Activated T-cell treated with anti-CD3 and anti-CD28 coated beads, Interleukin-2, amount 50 U/mL, for 24 hours (primary cell): ENCODE measurements at regions not wholly inside any gene's neighbourhood (a gene's known extent, or its start where the extent isn't known, plus 50 kb on each side); places are given as distances from the start of the nearest gene placed in this dataset.

Experiments
- DNase-seq: peaks from one replicate; pipeline ENCODE4 v3.0.0-alpha.2; 2020
- H3K27ac Mint-ChIP-seq: 2 replicates; pipeline ENCODE4 v1.8.0; 2020; ENCODE audit warnings: mild to moderate bottlenecking, mixed read lengths
- H3K27me3 Mint-ChIP-seq: 2 replicates; pipeline ENCODE4 v1.8.0; 2020; ENCODE audit warnings: mixed read lengths
- H3K36me3 Mint-ChIP-seq: 2 replicates; pipeline ENCODE4 v1.8.0; 2020; ENCODE audit warnings: low read depth, mixed read lengths
- H3K4me1 Mint-ChIP-seq: 2 replicates; pipeline ENCODE4 v1.8.0; 2020; ENCODE audit warnings: low read depth, mixed read lengths
- H3K4me3 Mint-ChIP-seq: 2 replicates; pipeline ENCODE4 v1.8.0; 2020; ENCODE audit warnings: mild to moderate bottlenecking, moderate library complexity, mixed read lengths
- H3K9me3 Mint-ChIP-seq: 2 replicates; pipeline ENCODE4 v1.8.0; 2020; ENCODE audit warnings: mixed read lengths

- DNase-seq = no peak
- Mint-ChIP-seq H3K4me3 (no peak overlapping the region), H3K4me1 (no peaks in the 10 kb centered on the region), H3K27me3 (peaks cover 14% of the 10 kb centered on the region), H3K27ac (no peak overlapping the region), H3K9me3 (no peaks in the 10 kb centered on the region), H3K36me3 (no peaks in the 10 kb centered on the region)
Observed at GRCh38 chr21:38556390-38556789, 58.1 kb upstream of the ERG start.

GRCh38 chr21:38561205-38561604 lies 62.9 kb upstream of the ERG start:
- Mint-ChIP-seq H3K27ac (no peak overlapping the region), H3K9me3 (no peaks in the 10 kb centered on the region), H3K4me1 (no peaks in the 10 kb centered on the region), H3K27me3 (peaks cover 16% of the 10 kb centered on the region), H3K36me3 (no peaks in the 10 kb centered on the region), H3K4me3 (no peak overlapping the region)
- no peak for DNase-seq

- H3K4me1 Mint-ChIP-seq = no peaks in the 10 kb centered on the region
- H3K27ac Mint-ChIP-seq = no peak overlapping the region
- no peak overlapping the region for H3K4me3 Mint-ChIP-seq
- H3K9me3 Mint-ChIP-seq = no peaks in the 10 kb centered on the region
- H3K27me3 Mint-ChIP-seq = peaks cover 19% of the 10 kb centered on the region
- no peak for DNase-seq
- no peaks in the 10 kb centered on the region for H3K36me3 Mint-ChIP-seq
Observed at GRCh38 chr21:38561613-38562581, 63.6 kb upstream of the ERG start.

GRCh38 chr21:38567335-38567969 lies 69.2 kb upstream of the ERG start:
- Mint-ChIP-seq H3K27me3 (peaks cover 28% of the 10 kb centered on the region), H3K9me3 (no peaks in the 10 kb centered on the region), H3K4me3 (no peak overlapping the region), H3K36me3 (no peaks in the 10 kb centered on the region), H3K27ac (no peak overlapping the region), H3K4me1 (no peaks in the 10 kb centered on the region)
- DNase-seq = no peak

GRCh38 chr21:38567970-38568360 lies 69.7 kb upstream of the ERG start:
- no peaks in the 10 kb centered on the region for H3K36me3 Mint-ChIP-seq
- no peaks in the 10 kb centered on the region for H3K9me3 Mint-ChIP-seq
- no peak overlapping the region for H3K4me3 Mint-ChIP-seq
- H3K27ac Mint-ChIP-seq = no peak overlapping the region
- peaks cover 28% of the 10 kb centered on the region for H3K27me3 Mint-ChIP-seq
- no peaks in the 10 kb centered on the region for H3K4me1 Mint-ChIP-seq
- no peak for DNase-seq

- H3K4me3 Mint-ChIP-seq = no peak overlapping the region
- H3K4me1 Mint-ChIP-seq = no peaks in the 10 kb centered on the region
- H3K36me3 Mint-ChIP-seq = no peaks in the 10 kb centered on the region
- H3K9me3 Mint-ChIP-seq = no peaks in the 10 kb centered on the region
- H3K27me3 Mint-ChIP-seq = peaks cover 27% of the 10 kb centered on the region
- no peak for DNase-seq
- H3K27ac Mint-ChIP-seq = no peak overlapping the region
Observed at GRCh38 chr21:38569733-38570132, 71.5 kb upstream of the ERG start.

GRCh38 chr21:38570596-38570995 lies 72.3 kb upstream of the ERG start:
- Mint-ChIP-seq H3K4me1 (no peaks in the 10 kb centered on the region), H3K36me3 (no peaks in the 10 kb centered on the region), H3K4me3 (no peak overlapping the region), H3K27me3 (peaks cover 18% of the 10 kb centered on the region), H3K9me3 (no peaks in the 10 kb centered on the region), H3K27ac (no peak overlapping the region)
- DNase-seq = no peak

- Mint-ChIP-seq H3K27me3 (no peaks in the 10 kb centered on the region), H3K4me3 (no peak overlapping the region), H3K4me1 (no peaks in the 10 kb centered on the region), H3K9me3 (no peaks in the 10 kb centered on the region), H3K36me3 (no peaks in the 10 kb centered on the region), H3K27ac (no peak overlapping the region)
- DNase-seq = no peak
Observed at GRCh38 chr21:38574895-38575575, 76.8 kb upstream of the ERG start.

GRCh38 chr21:38577887-38578286 lies 79.6 kb upstream of the ERG start:
- Mint-ChIP-seq H3K36me3 (no peaks in the 10 kb centered on the region), H3K27ac (no peak overlapping the region), H3K4me3 (no peak overlapping the region), H3K4me1 (no peaks in the 10 kb centered on the region), H3K9me3 (no peaks in the 10 kb centered on the region), H3K27me3 (no peaks in the 10 kb centered on the region)
- no peak for DNase-seq

- H3K36me3 Mint-ChIP-seq = no peaks in the 10 kb centered on the region
- H3K4me3 Mint-ChIP-seq = no peak overlapping the region
- H3K27ac Mint-ChIP-seq = no peak overlapping the region
- H3K4me1 Mint-ChIP-seq = no peaks in the 10 kb centered on the region
- no peak for DNase-seq
- no peaks in the 10 kb centered on the region for H3K9me3 Mint-ChIP-seq
- peaks cover 26% of the 10 kb centered on the region for H3K27me3 Mint-ChIP-seq
Observed at GRCh38 chr21:38590449-38591217, 92.4 kb upstream of the ERG start.

GRCh38 chr21:38591218-38591537 lies 92.9 kb upstream of the ERG start:
- no peak overlapping the region for H3K4me3 Mint-ChIP-seq
- H3K9me3 Mint-ChIP-seq = no peaks in the 10 kb centered on the region
- no peaks in the 10 kb centered on the region for H3K36me3 Mint-ChIP-seq
- H3K27me3 Mint-ChIP-seq = peaks cover 26% of the 10 kb centered on the region
- DNase-seq = no peak
- no peaks in the 10 kb centered on the region for H3K4me1 Mint-ChIP-seq
- H3K27ac Mint-ChIP-seq = no peak overlapping the region

GRCh38 chr21:38596264-38597042 lies 98.2 kb upstream of the ERG start:
- no peaks in the 10 kb centered on the region for H3K9me3 Mint-ChIP-seq
- no peak overlapping the region for H3K4me3 Mint-ChIP-seq
- no peaks in the 10 kb centered on the region for H3K4me1 Mint-ChIP-seq
- no peaks in the 10 kb centered on the region for H3K36me3 Mint-ChIP-seq
- no peak overlapping the region for H3K27ac Mint-ChIP-seq
- no peak for DNase-seq
- peaks cover 25% of the 10 kb centered on the region for H3K27me3 Mint-ChIP-seq

- DNase-seq = no peak
- H3K4me1 Mint-ChIP-seq = no peaks in the 10 kb centered on the region
- no peak overlapping the region for H3K27ac Mint-ChIP-seq
- no peak overlapping the region for H3K4me3 Mint-ChIP-seq
- H3K36me3 Mint-ChIP-seq = no peaks in the 10 kb centered on the region
- peaks cover 21% of the 10 kb centered on the region for H3K27me3 Mint-ChIP-seq
- H3K9me3 Mint-ChIP-seq = no peaks in the 10 kb centered on the region
Observed at GRCh38 chr21:38597421-38597820, 99.1 kb upstream of the ERG start.

- Mint-ChIP-seq H3K27me3 (peaks cover 21% of the 10 kb centered on the region), H3K4me1 (no peaks in the 10 kb centered on the region), H3K9me3 (no peaks in the 10 kb centered on the region), H3K4me3 (no peak overlapping the region), H3K27ac (no peak overlapping the region), H3K36me3 (no peaks in the 10 kb centered on the region)
- no peak for DNase-seq
Observed at GRCh38 chr21:38598413-38598812, 100.1 kb upstream of the ERG start.
